ENCODE measurements at regions not wholly inside any gene's neighbourhood (a gene's known extent, or its start where the extent isn't known, plus 50 kb on each side); places are given as distances from the start of the nearest gene placed in this dataset.
"Not testable (repeated sequence)": the region's sequence is repeated elsewhere in the genome, so short reads cannot be mapped to it uniquely, and the experiment has no call there.

DNA sequence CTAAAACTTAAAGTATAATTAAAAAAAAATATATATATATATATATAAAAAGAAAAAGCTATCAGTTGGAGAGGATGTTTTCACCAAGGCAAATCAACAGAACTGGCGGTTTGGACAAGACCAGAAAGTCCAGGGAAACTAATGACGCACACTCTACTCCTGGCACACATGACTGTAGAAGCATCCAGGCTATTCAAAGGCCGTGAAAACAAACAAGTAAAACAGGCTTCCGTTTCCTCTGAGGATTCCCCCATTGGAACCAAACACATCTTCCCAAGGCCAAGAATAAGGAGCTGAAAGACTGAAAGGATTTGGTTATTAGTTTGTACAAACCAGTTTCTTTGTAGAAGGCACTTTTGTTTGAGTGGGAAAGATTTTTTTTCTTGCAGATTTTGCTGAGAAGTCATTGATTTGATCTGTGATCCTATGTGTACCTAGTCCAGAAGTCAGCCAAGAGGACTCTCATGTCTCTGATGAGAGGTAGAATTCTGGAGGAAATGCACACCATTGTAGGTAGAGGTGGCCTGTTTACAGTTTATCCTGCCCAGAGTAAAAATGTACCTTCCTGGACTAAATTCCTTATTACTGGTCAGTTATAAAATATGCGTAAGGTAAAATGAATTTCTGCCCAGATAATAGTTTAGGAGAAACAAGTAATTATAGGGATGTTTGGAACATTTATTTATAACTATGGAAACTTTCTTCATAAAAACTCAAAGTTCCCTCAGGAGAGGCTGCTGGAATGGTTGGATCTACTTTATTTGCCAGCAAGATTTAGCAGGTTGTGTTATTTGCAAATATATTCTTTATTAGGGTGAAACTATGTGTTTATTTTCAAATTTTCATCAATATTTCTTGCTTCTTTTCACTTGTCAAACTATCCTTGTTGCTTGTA lies 66.5 kb downstream of the DMP1 start:
- intact Hi-C loops (cut with DNase I) = no loop called here
- H3K4me3 ChIP-seq (ENCODE audit: low read length in 2 of 2) = no peak overlapping the region
- no peaks in the 10 kb centered on the region for H3K27me3 ChIP-seq (ENCODE audit: control insufficient read depth in 1 of 2, insufficient read depth in 2 of 2, low read length in 1 of 2)
- WGBS, 2 donors = 45% methylated on average over 5 of the region's 5 CpGs
- no peaks in the 10 kb centered on the region for H3K9me3 ChIP-seq (ENCODE audit: control insufficient read depth, low read length)
- no peaks in the 10 kb centered on the region for H3K36me3 ChIP-seq (ENCODE audit: control insufficient read depth in 1 of 2, insufficient read depth in 2 of 2, low read length in 1 of 2)
- ATAC-seq (ENCODE audit: low FRiP score) (no peak), DNase-seq (no peak)
- peaks cover 0 to 4% of the 10 kb centered on the region in 2 donors for H3K4me1 ChIP-seq (ENCODE audit: control insufficient read depth in 1 of 2, insufficient read depth in 2 of 2, low read length in 2 of 2)
- H3K27ac ChIP-seq (ENCODE audit: low read depth in 1 of 2, low read length in 2 of 2) = no peak overlapping the region

GRCh38 chr4:87717276-87718031 lies 67.4 kb downstream of the DMP1 start:
- Histone ChIP-seq H3K9me3 (ENCODE audit: control insufficient read depth, low read length) (no peaks in the 10 kb centered on the region), H3K27ac (ENCODE audit: low read depth in 1 of 2, low read length in 2 of 2) (no peak overlapping the region), H3K4me1 (ENCODE audit: control insufficient read depth in 1 of 2, insufficient read depth in 2 of 2, low read length in 2 of 2) (peaks cover 0 to 4% of the 10 kb centered on the region in 2 donors), H3K27me3 (ENCODE audit: control insufficient read depth in 1 of 2, insufficient read depth in 2 of 2, low read length in 1 of 2) (no peaks in the 10 kb centered on the region), H3K4me3 (ENCODE audit: low read length in 2 of 2) (no peak overlapping the region), H3K36me3 (ENCODE audit: control insufficient read depth in 1 of 2, insufficient read depth in 2 of 2, low read length in 1 of 2) (no peaks in the 10 kb centered on the region)
- ATAC-seq (ENCODE audit: low FRiP score) (no peak), DNase-seq (no peak)
- intact Hi-C loops (cut with DNase I) = no loop called here
- 50 to 58% methylated on average over 7 of the region's 7 CpGs for WGBS, 2 donors

DNA sequence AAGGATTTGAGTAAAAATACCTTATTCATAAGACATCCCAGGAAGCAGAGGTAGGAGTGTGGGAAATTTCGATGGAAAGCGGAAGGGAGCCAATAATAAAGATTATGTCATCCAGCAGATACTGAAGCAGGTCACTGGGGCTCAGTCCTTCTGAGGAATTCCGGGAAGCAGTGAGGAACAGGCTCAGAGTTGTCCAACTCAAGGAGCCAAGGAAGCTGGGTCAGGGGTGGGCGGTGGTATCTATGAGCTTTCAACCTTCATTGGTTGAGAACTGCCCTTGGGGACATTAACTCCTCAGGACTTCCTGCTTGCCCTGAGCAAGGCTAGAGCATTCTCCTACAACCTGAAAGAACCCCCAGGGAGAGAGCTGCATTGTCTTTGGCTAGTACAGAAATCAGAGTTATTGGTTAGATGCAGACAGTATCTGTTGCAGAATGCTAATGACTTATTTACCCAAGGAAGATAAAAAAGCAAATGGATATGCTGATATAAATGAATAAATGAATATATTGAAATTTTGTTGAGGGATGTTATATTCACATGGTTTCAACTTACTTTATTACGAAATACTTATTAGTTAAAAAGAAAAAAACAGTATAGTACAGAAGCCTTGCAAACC lies 68.2 kb downstream of the DMP1 start:
- no peaks in the 10 kb centered on the region for H3K27me3 ChIP-seq (ENCODE audit: control insufficient read depth in 1 of 2, insufficient read depth in 2 of 2, low read length in 1 of 2)
- no peak overlapping the region for H3K4me3 ChIP-seq (ENCODE audit: low read length in 2 of 2)
- no peaks in the 10 kb centered on the region for H3K36me3 ChIP-seq (ENCODE audit: control insufficient read depth in 1 of 2, insufficient read depth in 2 of 2, low read length in 1 of 2)
- no peak overlapping the region for H3K27ac ChIP-seq (ENCODE audit: low read depth in 1 of 2, low read length in 2 of 2)
- 71% methylated on average over 5 of the region's 5 CpGs for WGBS, 2 donors
- ATAC-seq (ENCODE audit: low FRiP score) (peak; percentile 41), DNase-seq (no peak)
- peaks cover 0 to 4% of the 10 kb centered on the region in 2 donors for H3K4me1 ChIP-seq (ENCODE audit: control insufficient read depth in 1 of 2, insufficient read depth in 2 of 2, low read length in 2 of 2)
- H3K9me3 ChIP-seq (ENCODE audit: control insufficient read depth, low read length) = no peaks in the 10 kb centered on the region
- intact Hi-C loops (cut with DNase I) = no loop called here

- Histone ChIP-seq H3K27me3 (ENCODE audit: control insufficient read depth in 1 of 2, insufficient read depth in 2 of 2, low read length in 1 of 2) (no peaks in the 10 kb centered on the region), H3K4me1 (ENCODE audit: control insufficient read depth in 1 of 2, insufficient read depth in 2 of 2, low read length in 2 of 2) (peaks cover 0 to 4% of the 10 kb centered on the region in 2 donors), H3K27ac (ENCODE audit: low read depth in 1 of 2, low read length in 2 of 2) (no peak overlapping the region), H3K36me3 (ENCODE audit: control insufficient read depth in 1 of 2, insufficient read depth in 2 of 2, low read length in 1 of 2) (no peaks in the 10 kb centered on the region), H3K9me3 (ENCODE audit: control insufficient read depth, low read length) (no peaks in the 10 kb centered on the region), H3K4me3 (ENCODE audit: low read length in 2 of 2) (no peak overlapping the region)
- intact Hi-C loops (cut with DNase I) = no loop called here
- WGBS, 2 donors = 60 to 71% methylated on average over 1 of the region's 1 CpG
- no peak for ATAC-seq (ENCODE audit: low FRiP score)
- DNase-seq = no peak
Observed at GRCh38 chr4:87720094-87720691, 70.1 kb downstream of the DMP1 start.

DNA sequence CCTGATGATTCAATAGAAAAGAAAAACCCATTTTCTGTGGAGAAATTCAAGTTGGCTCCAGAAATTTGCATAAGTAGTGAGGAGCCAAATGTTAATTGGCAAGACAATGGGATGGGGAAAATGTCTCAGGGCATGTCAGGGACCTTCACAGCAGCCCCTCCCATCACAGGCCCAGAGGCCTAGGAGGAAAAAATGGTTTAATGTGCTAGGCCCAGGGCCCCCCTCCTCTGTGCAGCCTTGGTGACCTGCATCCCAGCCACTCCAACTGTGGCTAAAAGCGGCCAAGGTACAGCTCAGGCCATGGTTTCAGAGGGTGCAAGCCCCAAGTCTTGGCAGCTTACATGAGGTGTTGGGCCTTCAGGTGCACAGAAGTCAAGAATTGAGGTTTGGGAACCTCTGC lies 74.1 kb upstream of the IBSP start:
- H3K27ac ChIP-seq (ENCODE audit: low read depth in 1 of 2, low read length in 2 of 2); H3K27me3 ChIP-seq (ENCODE audit: control insufficient read depth in 1 of 2, insufficient read depth in 2 of 2, low read length in 1 of 2); H3K4me1 ChIP-seq (ENCODE audit: control insufficient read depth in 1 of 2, insufficient read depth in 2 of 2, low read length in 2 of 2); H3K9me3 ChIP-seq (ENCODE audit: control insufficient read depth, low read length); H3K36me3 ChIP-seq (ENCODE audit: control insufficient read depth in 1 of 2, insufficient read depth in 2 of 2, low read length in 1 of 2); H3K4me3 ChIP-seq (ENCODE audit: low read length in 2 of 2); intact Hi-C loops (cut with DNase I); ATAC-seq (ENCODE audit: low FRiP score): not testable (repeated sequence)
- WGBS, 2 donors = 76 to 84% methylated on average over 1 of the region's 1 CpG
- DNase-seq = peak in 1 of 2 donors; percentile 34

DNA sequence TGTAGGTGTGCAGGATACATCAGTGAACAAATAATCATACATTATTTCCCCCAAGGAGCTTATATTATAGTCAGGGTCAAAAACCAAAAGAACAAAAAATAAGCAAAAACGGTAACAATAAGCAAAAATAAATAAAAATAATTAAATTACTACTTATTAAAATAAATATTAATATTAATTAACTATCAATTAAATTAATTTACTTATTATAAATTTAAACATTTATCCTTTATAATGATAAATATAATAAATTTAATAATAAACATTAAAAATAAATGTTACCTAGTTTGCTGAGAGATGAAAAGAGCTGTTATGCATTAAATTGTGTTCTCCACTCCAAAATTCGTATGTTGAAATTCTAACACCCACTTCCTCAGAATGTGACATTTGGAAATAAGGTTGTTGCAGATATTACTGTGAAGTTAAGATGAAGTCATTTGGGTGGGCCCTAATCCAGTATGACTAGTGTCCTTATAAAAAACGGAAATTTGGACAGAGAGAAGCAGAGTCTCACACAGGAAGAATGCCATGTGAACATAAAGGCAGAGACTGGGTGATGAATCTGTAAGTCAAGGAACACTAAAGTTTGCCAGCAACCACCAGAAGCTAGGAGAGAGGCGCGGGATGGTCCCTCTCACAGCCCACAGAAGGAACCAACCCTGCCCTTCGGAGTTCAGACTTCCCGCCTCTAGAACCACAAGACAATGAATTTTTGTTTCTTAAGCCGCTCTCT lies 67.2 kb upstream of the IBSP start:
- ATAC-seq (ENCODE audit: low FRiP score) = no peak
- Histone ChIP-seq H3K9me3 (ENCODE audit: control insufficient read depth, low read length) (no peaks in the 10 kb centered on the region), H3K27ac (ENCODE audit: low read depth in 1 of 2, low read length in 2 of 2) (no peak overlapping the region), H3K36me3 (ENCODE audit: control insufficient read depth in 1 of 2, insufficient read depth in 2 of 2, low read length in 1 of 2) (no peaks in the 10 kb centered on the region), H3K27me3 (ENCODE audit: control insufficient read depth in 1 of 2, insufficient read depth in 2 of 2, low read length in 1 of 2) (no peaks in the 10 kb centered on the region), H3K4me1 (ENCODE audit: control insufficient read depth in 1 of 2, insufficient read depth in 2 of 2, low read length in 2 of 2) (no peaks in the 10 kb centered on the region), H3K4me3 (ENCODE audit: low read length in 2 of 2) (no peak overlapping the region)
- intact Hi-C loops (cut with DNase I) = no loop called here
- peak in 1 of 2 donors; percentile 36 for DNase-seq
- WGBS, 2 donors = 68 to 69% methylated on average over 8 of the region's 8 CpGs

- 56 to 60% methylated on average over 2 of the region's 2 CpGs for WGBS, 2 donors
- H3K27ac ChIP-seq (ENCODE audit: low read depth in 1 of 2, low read length in 2 of 2) = no peak overlapping the region
Observed at GRCh38 chr4:87734084-87734483, 65.3 kb upstream of the IBSP start.

GRCh38 chr4:87734936-87735335 lies 64.4 kb upstream of the IBSP start:
- intact Hi-C loops (cut with DNase I) = no loop called here
- H3K9me3 ChIP-seq (ENCODE audit: control insufficient read depth, low read length) = no peaks in the 10 kb centered on the region
- WGBS, 2 donors = 61 to 66% methylated on average over 4 of the region's 4 CpGs
- H3K27ac ChIP-seq (ENCODE audit: low read depth in 1 of 2, low read length in 2 of 2) = no peak overlapping the region
- DNase-seq = no peak
- no peak for ATAC-seq (ENCODE audit: low FRiP score)
- no peaks in the 10 kb centered on the region for H3K4me1 ChIP-seq (ENCODE audit: control insufficient read depth in 1 of 2, insufficient read depth in 2 of 2, low read length in 2 of 2)
- no peak overlapping the region for H3K4me3 ChIP-seq (ENCODE audit: low read length in 2 of 2)
- H3K27me3 ChIP-seq (ENCODE audit: control insufficient read depth in 1 of 2, insufficient read depth in 2 of 2, low read length in 1 of 2) = no peaks in the 10 kb centered on the region
- no peaks in the 10 kb centered on the region for H3K36me3 ChIP-seq (ENCODE audit: control insufficient read depth in 1 of 2, insufficient read depth in 2 of 2, low read length in 1 of 2)

More at GRCh38 chr4:87734084-87734483, 65.3 kb upstream of the IBSP start:
- H3K9me3 ChIP-seq (ENCODE audit: control insufficient read depth, low read length) = no peaks in the 10 kb centered on the region
- intact Hi-C loops (cut with DNase I) = no loop called here
- DNase-seq (no peak), ATAC-seq (ENCODE audit: low FRiP score) (no peak)
- no peaks in the 10 kb centered on the region for H3K27me3 ChIP-seq (ENCODE audit: control insufficient read depth in 1 of 2, insufficient read depth in 2 of 2, low read length in 1 of 2)
- H3K4me1 ChIP-seq (ENCODE audit: control insufficient read depth in 1 of 2, insufficient read depth in 2 of 2, low read length in 2 of 2) = no peaks in the 10 kb centered on the region
- no peaks in the 10 kb centered on the region for H3K36me3 ChIP-seq (ENCODE audit: control insufficient read depth in 1 of 2, insufficient read depth in 2 of 2, low read length in 1 of 2)
- H3K4me3 ChIP-seq (ENCODE audit: low read length in 2 of 2) = no peak overlapping the region
